ENCODE measurements at regions not wholly inside any gene's neighbourhood (a gene's known extent, or its start where the extent isn't known, plus 50 kb on each side); places are given as distances from the start of the nearest gene placed in this dataset.
"Not testable (repeated sequence)": the region's sequence is repeated elsewhere in the genome, so short reads cannot be mapped to it uniquely, and the experiment has no call there.

DNA sequence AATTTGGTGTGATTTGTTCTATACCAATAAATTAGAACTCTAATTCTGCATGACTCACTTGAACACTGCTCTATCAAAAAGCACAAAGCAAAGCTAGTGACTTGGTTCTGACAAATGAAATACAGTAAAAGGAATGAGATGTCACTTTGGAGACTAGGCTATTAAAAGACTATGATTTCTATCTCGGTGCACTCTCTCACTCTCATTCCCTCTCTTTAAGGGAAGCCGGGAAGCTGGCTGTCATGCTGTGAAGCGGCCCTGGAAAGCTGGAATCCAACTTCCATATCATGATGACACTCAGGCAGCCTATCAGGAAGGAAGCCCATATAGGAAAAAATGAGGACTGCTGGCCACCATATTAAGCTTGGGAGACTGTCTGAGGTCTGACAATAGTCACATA lies 590.1 kb upstream of the CBLB start:
- Histone ChIP-seq H3K9ac (ENCODE audit: insufficient read length, low read depth) (no peak overlapping the region), H3K4me1 (ENCODE audit: insufficient read depth, insufficient read length) (no peaks in the 10 kb centered on the region), H3K27me3 (ENCODE audit: insufficient read depth, insufficient read length) (no peaks in the 10 kb centered on the region), H3K9me3 (ENCODE audit: insufficient read depth, low read length) (no peaks in the 10 kb centered on the region), H3K36me3 (ENCODE audit: insufficient read depth, insufficient read length, low read length) (no peaks in the 10 kb centered on the region), H3K4me3 (ENCODE audit: insufficient read length, low read depth) (no peak overlapping the region)
- DNase-seq (ENCODE audit: low read depth, low spot score): no peak
- TF ChIP-seq ZNF274 (IDR thresholded peaks at IDR 0.05; ENCODE audit: low read depth, low read length) (no peak), YY1 (IDR thresholded peaks at IDR 0.05; ENCODE audit: insufficient read depth, insufficient read length) (no peak), SUZ12 (IDR thresholded peaks at IDR 0.05; ENCODE audit: extremely low read depth, insufficient read depth, insufficient read length) (no peak)

- no peaks in the 10 kb centered on the region for H3K36me3 ChIP-seq (ENCODE audit: insufficient read depth, insufficient read length, low read length)
- no peak overlapping the region for H3K9ac ChIP-seq (ENCODE audit: insufficient read length, low read depth)
- no peaks in the 10 kb centered on the region for H3K27me3 ChIP-seq (ENCODE audit: insufficient read depth, insufficient read length)
- DNase-seq (ENCODE audit: low read depth, low spot score): no peak
- H3K4me3 ChIP-seq (ENCODE audit: insufficient read length, low read depth): no peak overlapping the region
- H3K4me1 ChIP-seq (ENCODE audit: insufficient read depth, insufficient read length): no peaks in the 10 kb centered on the region
- no peak for TF ChIP-seq YY1 (IDR thresholded peaks at IDR 0.05; ENCODE audit: insufficient read depth, insufficient read length)
- no peak for TF ChIP-seq ZNF274 (IDR thresholded peaks at IDR 0.05; ENCODE audit: low read depth, low read length)
- no peaks in the 10 kb centered on the region for H3K9me3 ChIP-seq (ENCODE audit: insufficient read depth, low read length)
Observed at GRCh38 chr3:106466881-106467280, 598.1 kb upstream of the CBLB start.

GRCh38 chr3:106473576-106474475 lies 605.0 kb upstream of the CBLB start:
- no peak overlapping the region for H3K9ac ChIP-seq (ENCODE audit: insufficient read length, low read depth)
- H3K4me1 ChIP-seq (ENCODE audit: insufficient read depth, insufficient read length): no peaks in the 10 kb centered on the region
- no peaks in the 10 kb centered on the region for H3K27me3 ChIP-seq (ENCODE audit: insufficient read depth, insufficient read length)
- H3K36me3 ChIP-seq (ENCODE audit: insufficient read depth, insufficient read length, low read length): no peaks in the 10 kb centered on the region
- no peak for DNase-seq (ENCODE audit: low read depth, low spot score)
- H3K4me3 ChIP-seq (ENCODE audit: insufficient read length, low read depth): no peak overlapping the region
- TF ChIP-seq SUZ12 (IDR thresholded peaks at IDR 0.05; ENCODE audit: extremely low read depth, insufficient read depth, insufficient read length): no peak
- no peak for TF ChIP-seq ZNF274 (IDR thresholded peaks at IDR 0.05; ENCODE audit: low read depth, low read length)
- no peak for TF ChIP-seq YY1 (IDR thresholded peaks at IDR 0.05; ENCODE audit: insufficient read depth, insufficient read length)
- H3K9me3 ChIP-seq (ENCODE audit: insufficient read depth, low read length): no peaks in the 10 kb centered on the region

GRCh38 chr3:106482451-106482850 lies 613.6 kb upstream of the CBLB start:
- no peaks in the 10 kb centered on the region for H3K27me3 ChIP-seq (ENCODE audit: insufficient read depth, insufficient read length)
- no peaks in the 10 kb centered on the region for H3K36me3 ChIP-seq (ENCODE audit: insufficient read depth, insufficient read length, low read length)
- H3K9me3 ChIP-seq (ENCODE audit: insufficient read depth, low read length): no peaks in the 10 kb centered on the region
- H3K4me1 ChIP-seq (ENCODE audit: insufficient read depth, insufficient read length): no peaks in the 10 kb centered on the region
- H3K4me3 ChIP-seq (ENCODE audit: insufficient read length, low read depth): no peak overlapping the region
- DNase-seq (ENCODE audit: low read depth, low spot score): no peak
- no peak overlapping the region for H3K9ac ChIP-seq (ENCODE audit: insufficient read length, low read depth)
- TF ChIP-seq ZNF274 (IDR thresholded peaks at IDR 0.05; ENCODE audit: low read depth, low read length) (no peak), YY1 (IDR thresholded peaks at IDR 0.05; ENCODE audit: insufficient read depth, insufficient read length) (no peak), SUZ12 (IDR thresholded peaks at IDR 0.05; ENCODE audit: extremely low read depth, insufficient read depth, insufficient read length) (no peak)

GRCh38 chr3:106485217-106485616 lies 616.4 kb upstream of the CBLB start:
- Histone ChIP-seq H3K36me3 (ENCODE audit: insufficient read depth, insufficient read length, low read length) (no peaks in the 10 kb centered on the region), H3K27me3 (ENCODE audit: insufficient read depth, insufficient read length) (no peaks in the 10 kb centered on the region), H3K9me3 (ENCODE audit: insufficient read depth, low read length) (no peaks in the 10 kb centered on the region), H3K4me1 (ENCODE audit: insufficient read depth, insufficient read length) (no peaks in the 10 kb centered on the region), H3K4me3 (ENCODE audit: insufficient read length, low read depth) (no peak overlapping the region), H3K9ac (ENCODE audit: insufficient read length, low read depth) (no peak overlapping the region)
- TF ChIP-seq ZNF274 (IDR thresholded peaks at IDR 0.05; ENCODE audit: low read depth, low read length): no peak
- TF ChIP-seq YY1 (IDR thresholded peaks at IDR 0.05; ENCODE audit: insufficient read depth, insufficient read length): no peak
- TF ChIP-seq SUZ12 (IDR thresholded peaks at IDR 0.05; ENCODE audit: extremely low read depth, insufficient read depth, insufficient read length): no peak
- DNase-seq (ENCODE audit: low read depth, low spot score): no peak

- Histone ChIP-seq H3K9me3 (ENCODE audit: insufficient read depth, low read length) (no peaks in the 10 kb centered on the region), H3K36me3 (ENCODE audit: insufficient read depth, insufficient read length, low read length) (no peaks in the 10 kb centered on the region), H3K27me3 (ENCODE audit: insufficient read depth, insufficient read length) (no peaks in the 10 kb centered on the region), H3K9ac (ENCODE audit: insufficient read length, low read depth) (no peak overlapping the region), H3K4me1 (ENCODE audit: insufficient read depth, insufficient read length) (no peaks in the 10 kb centered on the region), H3K4me3 (ENCODE audit: insufficient read length, low read depth) (no peak overlapping the region)
- DNase-seq (ENCODE audit: low read depth, low spot score): no peak
- TF ChIP-seq ZNF274 (IDR thresholded peaks at IDR 0.05; ENCODE audit: low read depth, low read length): no peak
- no peak for TF ChIP-seq YY1 (IDR thresholded peaks at IDR 0.05; ENCODE audit: insufficient read depth, insufficient read length)
- TF ChIP-seq SUZ12 (IDR thresholded peaks at IDR 0.05; ENCODE audit: extremely low read depth, insufficient read depth, insufficient read length): no peak
Observed at GRCh38 chr3:106485802-106486201, 617.0 kb upstream of the CBLB start.

GRCh38 chr3:106486945-106487639 lies 618.3 kb upstream of the CBLB start:
- not testable (repeated sequence) for H3K4me3 ChIP-seq (ENCODE audit: insufficient read length, low read depth); H3K9me3 ChIP-seq (ENCODE audit: insufficient read depth, low read length); H3K4me1 ChIP-seq (ENCODE audit: insufficient read depth, insufficient read length); DNase-seq (ENCODE audit: low read depth, low spot score); H3K36me3 ChIP-seq (ENCODE audit: insufficient read depth, insufficient read length, low read length); H3K9ac ChIP-seq (ENCODE audit: insufficient read length, low read depth); H3K27me3 ChIP-seq (ENCODE audit: insufficient read depth, insufficient read length)
